Sigmoid colon (tissue), 4 donors: ENCODE measurements at regions not wholly inside any gene's neighbourhood (a gene's known extent, or its start where the extent isn't known, plus 50 kb on each side); places are given as distances from the start of the nearest gene placed in this dataset.

ENCODE experiments used
- CTCF ChIP-seq, 4 experiments: fragments of 450-650 bp in 3 of 4; fragments of 200-600 bp in 1 of 4; IDR thresholded peaks; one replicate each; pipeline ENCODE4 v1.5.1; 2016 to 2019; ENCODE audit warnings: antibody characterized with exemption in 4 of 4, mild to moderate bottlenecking in 3 of 4, moderate library complexity in 2 of 4
- POLR2AphosphoS5 ChIP-seq, 4 donors: sonication (generic); formaldehyde crosslinking; IDR thresholded peaks; one replicate each; pipeline ENCODE4 v1.6.1; 2017; ENCODE audit warnings: antibody characterized with exemption in 4 of 4

- TF ChIP-seq POLR2AphosphoS5 (IDR thresholded peaks at IDR 0.05) (no peak), CTCF (IDR thresholded peaks at IDR 0.05) (no peak)
Observed at GRCh38 chr7:348480-348844, 58.5 kb downstream of the FOXL3 start.
